GM12891 (cell line): ENCODE measurements at regions not wholly inside any gene's neighbourhood (a gene's known extent, or its start where the extent isn't known, plus 50 kb on each side); places are given as distances from the start of the nearest gene placed in this dataset.

Source experiments
- POLR2A ChIP-seq: IDR thresholded peaks from 2 replicates; pipeline ENCODE4 v1.6.1; 2011; ENCODE audit warnings: low read depth, low read length, control low read depth
- POLR2AphosphoS5 ChIP-seq: IDR thresholded peaks from 2 replicates; pipeline ENCODE4 v1.6.1; 2011; ENCODE audit warnings: low read depth, low read length, control low read depth
- SPI1 ChIP-seq: IDR thresholded peaks from 2 replicates; pipeline ENCODE4 v1.6.1; 2011; ENCODE audit warnings: low read depth, low read length, control low read depth

- TF ChIP-seq POLR2AphosphoS5 (no peak), POLR2A (no peak), SPI1 (no peak)
Measured at GRCh38 chr1:80495806-80496205, 1304.9 kb upstream of the ADGRL2 start.
